HG03565 (cell line): ENCODE measurements at regions not wholly inside any gene's neighbourhood (a gene's known extent, or its start where the extent isn't known, plus 50 kb on each side); places are given as distances from the start of the nearest gene placed in this dataset.

Experiments used
- ATAC-seq: cut with Tn5 transposase; IDR thresholded peaks from one replicate; pipeline ENCODE4 v1.9.1; 2021; ENCODE audit warnings: mild to moderate bottlenecking, moderate library complexity; ENCODE audit not compliant: unreplicated experiment

GRCh38 chr3:102741694-102742093 lies 306.9 kb downstream of the ZPLD1 start:
- ATAC-seq = no peak

GRCh38 chr3:102745881-102746280 lies 311.1 kb downstream of the ZPLD1 start:
- ATAC-seq = no peak

GRCh38 chr3:102747611-102748010 lies 312.8 kb downstream of the ZPLD1 start:
- ATAC-seq = no peak

- ATAC-seq = no peak
Observed at GRCh38 chr3:102748646-102749045, 313.8 kb downstream of the ZPLD1 start.

- no peak for ATAC-seq
Observed at GRCh38 chr3:102750322-102750721, 315.5 kb downstream of the ZPLD1 start.

GRCh38 chr3:102753901-102754300 lies 319.1 kb downstream of the ZPLD1 start:
- no peak for ATAC-seq

- no peak for ATAC-seq
Observed at GRCh38 chr3:102756706-102757105, 321.9 kb downstream of the ZPLD1 start.

- ATAC-seq = no peak
Observed at GRCh38 chr3:102757950-102758349, 323.1 kb downstream of the ZPLD1 start.

- no peak for ATAC-seq
Observed at GRCh38 chr3:102761766-102762165, 327.0 kb downstream of the ZPLD1 start.

- ATAC-seq = no peak
Observed at GRCh38 chr3:102790747-102791325, 356.0 kb downstream of the ZPLD1 start.

GRCh38 chr3:102791641-102792589 lies 357.1 kb downstream of the ZPLD1 start:
- no peak for ATAC-seq

- ATAC-seq = no peak
Observed at GRCh38 chr3:102796804-102797203, 362.0 kb downstream of the ZPLD1 start.

- ATAC-seq = no peak
Observed at GRCh38 chr3:102802819-102803420, 368.1 kb downstream of the ZPLD1 start.

- ATAC-seq = no peak
Observed at GRCh38 chr3:102810937-102811336, 376.1 kb downstream of the ZPLD1 start.

- ATAC-seq = no peak
Observed at GRCh38 chr3:102826636-102827035, 391.8 kb downstream of the ZPLD1 start.

- ATAC-seq = no peak
Observed at GRCh38 chr3:102827386-102827785, 392.6 kb downstream of the ZPLD1 start.

GRCh38 chr3:102830415-102830814 lies 395.6 kb downstream of the ZPLD1 start:
- no peak for ATAC-seq

- no peak for ATAC-seq
Observed at GRCh38 chr3:102841866-102842265, 407.1 kb downstream of the ZPLD1 start.

- no peak for ATAC-seq
Observed at GRCh38 chr3:102866845-102867244, 432.0 kb downstream of the ZPLD1 start.

- no peak for ATAC-seq
Observed at GRCh38 chr3:102883515-102883914, 448.7 kb downstream of the ZPLD1 start.

GRCh38 chr3:102885289-102885688 lies 450.5 kb downstream of the ZPLD1 start:
- ATAC-seq = no peak

- ATAC-seq = no peak
Observed at GRCh38 chr3:102887431-102887830, 452.6 kb downstream of the ZPLD1 start.
